ENCODE measurements at regions not wholly inside any gene's neighbourhood (a gene's known extent, or its start where the extent isn't known, plus 50 kb on each side); places are given as distances from the start of the nearest gene placed in this dataset.

DNA sequence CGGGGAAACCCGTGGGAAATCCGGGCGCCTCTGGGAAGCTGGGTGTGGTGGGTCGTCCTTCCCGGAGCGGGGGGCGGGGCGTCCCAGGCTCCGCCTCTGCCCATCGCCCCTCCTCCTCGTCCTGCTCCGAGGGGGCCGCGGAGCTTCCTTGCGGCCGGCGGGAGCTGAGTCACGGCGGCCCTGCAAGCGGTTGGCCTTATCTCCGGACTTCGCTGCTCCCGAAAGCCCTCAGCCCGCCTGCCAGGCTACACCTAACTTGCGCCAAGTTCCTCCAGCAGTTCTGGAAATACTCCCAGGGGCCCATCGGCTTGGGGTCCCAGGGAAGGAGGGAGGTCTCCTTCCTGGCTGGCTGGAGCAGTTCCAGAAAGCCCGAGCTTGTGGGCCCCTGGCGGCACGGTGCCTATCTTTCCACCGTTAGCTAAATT lies 54.1 kb upstream of the CDKN2AIPNL start (continued):
- TF ChIP-seq, protein P1, sequence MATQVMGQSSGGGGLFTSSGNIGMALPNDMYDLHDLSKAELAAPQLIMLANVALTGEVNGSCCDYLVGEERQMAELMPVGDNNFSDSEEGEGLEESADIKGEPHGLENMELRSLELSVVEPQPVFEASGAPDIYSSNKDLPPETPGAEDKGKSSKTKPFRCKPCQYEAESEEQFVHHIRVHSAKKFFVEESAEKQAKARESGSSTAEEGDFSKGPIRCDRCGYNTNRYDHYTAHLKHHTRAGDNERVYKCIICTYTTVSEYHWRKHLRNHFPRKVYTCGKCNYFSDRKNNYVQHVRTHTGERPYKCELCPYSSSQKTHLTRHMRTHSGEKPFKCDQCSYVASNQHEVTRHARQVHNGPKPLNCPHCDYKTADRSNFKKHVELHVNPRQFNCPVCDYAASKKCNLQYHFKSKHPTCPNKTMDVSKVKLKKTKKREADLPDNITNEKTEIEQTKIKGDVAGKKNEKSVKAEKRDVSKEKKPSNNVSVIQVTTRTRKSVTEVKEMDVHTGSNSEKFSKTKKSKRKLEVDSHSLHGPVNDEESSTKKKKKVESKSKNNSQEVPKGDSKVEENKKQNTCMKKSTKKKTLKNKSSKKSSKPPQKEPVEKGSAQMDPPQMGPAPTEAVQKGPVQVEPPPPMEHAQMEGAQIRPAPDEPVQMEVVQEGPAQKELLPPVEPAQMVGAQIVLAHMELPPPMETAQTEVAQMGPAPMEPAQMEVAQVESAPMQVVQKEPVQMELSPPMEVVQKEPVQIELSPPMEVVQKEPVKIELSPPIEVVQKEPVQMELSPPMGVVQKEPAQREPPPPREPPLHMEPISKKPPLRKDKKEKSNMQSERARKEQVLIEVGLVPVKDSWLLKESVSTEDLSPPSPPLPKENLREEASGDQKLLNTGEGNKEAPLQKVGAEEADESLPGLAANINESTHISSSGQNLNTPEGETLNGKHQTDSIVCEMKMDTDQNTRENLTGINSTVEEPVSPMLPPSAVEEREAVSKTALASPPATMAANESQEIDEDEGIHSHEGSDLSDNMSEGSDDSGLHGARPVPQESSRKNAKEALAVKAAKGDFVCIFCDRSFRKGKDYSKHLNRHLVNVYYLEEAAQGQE (IDR thresholded peaks at IDR 0.05; ENCODE audit: borderline replicate concordance): peak; percentile 18; the same call in 1 of the 2 replicates
- TF ChIP-seq, protein P1 (CRISPR knock-in tag; IDR thresholded peaks at IDR 0.05; ENCODE audit: low read depth): no peak
- TF ChIP-seq CCNT2 (IDR thresholded peaks at IDR 0.05; ENCODE audit: borderline replicate concordance, extremely low read depth, insufficient read length, low read depth, low read length) (peak; percentile 97), SREBF1 (IDR thresholded peaks at IDR 0.05; ENCODE audit: borderline replicate concordance, low read depth, low read length) (no peak), ATF1 (CRISPR knock-in tag; IDR thresholded peaks at IDR 0.05) (no peak), ATF1 (tag; IDR thresholded peaks at IDR 0.05) (0 out of 2 replicates have a peak, but pooled peaks have one; percentile 35), MAZ (CRISPR knock-in tag; conservative IDR thresholded peaks at IDR 0.05 in 1 of 2, IDR thresholded peaks at IDR 0.05 in 1 of 2) (peak; percentile 99 to 100), ZNF316 (IDR thresholded peaks at IDR 0.05) (peak; percentile 83), CREM (IDR thresholded peaks at IDR 0.05; ENCODE audit: low read depth) (peak; percentile 79), TAL1 (IDR thresholded peaks at IDR 0.05) (0 out of 2 replicates have a peak, but pooled peaks have one; percentile 13), ZZZ3 (IDR thresholded peaks at IDR 0.05) (no peak), ZFX (CRISPR knock-in tag; IDR thresholded peaks at IDR 0.05) (peak; percentile 91), RBBP5 (IDR thresholded peaks at IDR 0.05; ENCODE audit: borderline replicate concordance, insufficient read depth, low read length, poor library complexity, severe bottlenecking) (peak; percentile 80), ADNP (tag; IDR thresholded peaks at IDR 0.05) (0 out of 2 replicates have a peak, but pooled peaks have one; percentile 48), ZNF347 (CRISPR knock-in tag; IDR thresholded peaks at IDR 0.05; ENCODE audit: low read depth) (no peak), ZNF165 (CRISPR knock-in tag; IDR thresholded peaks at IDR 0.05; ENCODE audit: borderline replicate concordance) (no peak), MTA1 (IDR thresholded peaks at IDR 0.05; ENCODE audit: borderline replicate concordance) (peak; percentile 23; the same call in 1 of the 2 replicates), RCOR1 (IDR thresholded peaks at IDR 0.05; ENCODE audit: borderline replicate concordance in 1 of 2, low read depth in 2 of 2, low read length in 2 of 2) (peak in 1 of 2 experiments; percentile 45; a peak in 2 of 4 replicates)

Measured in K562 (cell line).